ENCODE measurements at regions not wholly inside any gene's neighbourhood (a gene's known extent, or its start where the extent isn't known, plus 50 kb on each side); places are given as distances from the start of the nearest gene placed in this dataset.

- TF ChIP-seq, protein P1, sequence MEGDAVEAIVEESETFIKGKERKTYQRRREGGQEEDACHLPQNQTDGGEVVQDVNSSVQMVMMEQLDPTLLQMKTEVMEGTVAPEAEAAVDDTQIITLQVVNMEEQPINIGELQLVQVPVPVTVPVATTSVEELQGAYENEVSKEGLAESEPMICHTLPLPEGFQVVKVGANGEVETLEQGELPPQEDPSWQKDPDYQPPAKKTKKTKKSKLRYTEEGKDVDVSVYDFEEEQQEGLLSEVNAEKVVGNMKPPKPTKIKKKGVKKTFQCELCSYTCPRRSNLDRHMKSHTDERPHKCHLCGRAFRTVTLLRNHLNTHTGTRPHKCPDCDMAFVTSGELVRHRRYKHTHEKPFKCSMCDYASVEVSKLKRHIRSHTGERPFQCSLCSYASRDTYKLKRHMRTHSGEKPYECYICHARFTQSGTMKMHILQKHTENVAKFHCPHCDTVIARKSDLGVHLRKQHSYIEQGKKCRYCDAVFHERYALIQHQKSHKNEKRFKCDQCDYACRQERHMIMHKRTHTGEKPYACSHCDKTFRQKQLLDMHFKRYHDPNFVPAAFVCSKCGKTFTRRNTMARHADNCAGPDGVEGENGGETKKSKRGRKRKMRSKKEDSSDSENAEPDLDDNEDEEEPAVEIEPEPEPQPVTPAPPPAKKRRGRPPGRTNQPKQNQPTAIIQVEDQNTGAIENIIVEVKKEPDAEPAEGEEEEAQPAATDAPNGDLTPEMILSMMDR (IDR thresholded peaks at IDR 0.05), result no peak
- TF ChIP-seq POLR2AphosphoS5 (IDR thresholded peaks at IDR 0.05; ENCODE audit: insufficient read depth in 1 of 2, low read depth in 1 of 2), result no peak
Measured at GRCh38 chr7:24192691-24193090, 91.3 kb upstream of the NPY start.
